ENCODE measurements at regions not wholly inside any gene's neighbourhood (a gene's known extent, or its start where the extent isn't known, plus 50 kb on each side); places are given as distances from the start of the nearest gene placed in this dataset.

DNA sequence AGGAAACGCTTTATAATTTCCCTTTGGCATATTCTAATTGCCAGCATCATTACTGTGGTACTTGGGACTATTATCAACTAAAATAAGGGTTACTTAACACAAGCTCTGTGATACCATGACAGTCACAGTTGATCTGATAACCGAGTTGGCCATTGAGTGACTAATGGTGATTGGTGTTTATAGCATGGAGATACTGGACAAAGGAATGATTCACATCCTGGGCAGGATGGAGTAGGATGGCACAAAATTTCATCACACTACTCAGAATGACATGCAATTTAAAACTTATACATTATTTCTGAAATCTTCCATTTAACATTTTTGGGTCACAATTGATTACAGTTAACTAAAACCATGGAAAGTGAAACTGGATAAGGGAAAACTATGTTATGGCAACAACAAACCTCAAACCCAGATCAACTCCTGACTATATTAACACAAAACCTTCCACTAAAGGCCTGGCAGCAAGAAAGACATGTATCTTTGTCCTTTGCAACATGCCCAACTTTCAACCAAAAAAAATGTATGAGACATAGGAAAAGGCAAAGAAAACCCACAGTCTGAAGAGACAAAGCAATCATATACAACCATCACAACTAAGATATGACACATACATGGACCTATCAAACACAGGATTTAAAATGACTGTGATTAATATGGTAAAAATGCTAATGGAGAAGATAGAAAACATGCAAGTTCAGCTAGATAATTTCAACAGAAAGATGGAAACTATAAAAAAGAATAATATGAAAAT, 208.5 kb upstream of the NRP1 start:
- no peak for DNase-seq (ENCODE audit: low spot score)

DNA sequence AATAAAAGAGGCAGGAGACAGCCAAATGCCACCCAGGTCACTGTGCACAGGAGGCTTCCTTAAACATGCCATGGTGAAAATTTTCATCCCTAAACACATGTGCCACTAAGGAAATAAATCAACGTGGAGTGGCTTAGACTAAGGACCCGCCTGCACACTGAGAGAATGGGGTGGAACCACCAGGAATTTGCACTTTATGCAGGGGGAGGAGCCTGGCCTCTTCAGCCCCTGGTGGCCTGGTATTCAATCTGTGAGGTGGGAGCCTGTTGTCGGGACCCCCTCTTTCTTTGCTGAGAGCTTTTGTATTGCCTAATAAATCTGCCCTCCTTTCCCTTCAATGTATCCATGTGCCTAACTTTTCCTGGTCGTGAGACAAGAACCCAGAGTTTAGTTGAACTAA, 204.6 kb upstream of the NRP1 start:
- no peak for DNase-seq (ENCODE audit: low spot score)

DNA sequence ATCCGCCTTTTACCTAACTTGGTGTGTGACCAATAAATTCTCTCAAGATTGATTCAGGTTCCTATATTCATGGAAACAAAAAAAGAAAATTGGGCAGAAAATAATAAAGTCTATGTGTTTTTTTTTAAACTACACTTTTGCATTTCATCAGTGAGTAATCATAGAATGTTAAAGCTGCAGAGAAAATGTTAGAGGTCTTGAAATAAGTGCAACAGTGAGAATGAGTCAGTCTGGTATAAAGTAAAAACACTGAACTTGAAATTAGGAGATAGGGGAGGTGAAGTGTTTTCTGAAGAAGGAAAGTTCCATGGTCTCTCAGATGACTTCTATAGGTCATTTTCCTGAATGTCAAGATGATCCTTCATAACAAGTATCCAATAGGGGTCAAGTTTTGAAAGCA, 202.6 kb upstream of the NRP1 start:
- no peak for DNase-seq (ENCODE audit: low spot score)

DNA sequence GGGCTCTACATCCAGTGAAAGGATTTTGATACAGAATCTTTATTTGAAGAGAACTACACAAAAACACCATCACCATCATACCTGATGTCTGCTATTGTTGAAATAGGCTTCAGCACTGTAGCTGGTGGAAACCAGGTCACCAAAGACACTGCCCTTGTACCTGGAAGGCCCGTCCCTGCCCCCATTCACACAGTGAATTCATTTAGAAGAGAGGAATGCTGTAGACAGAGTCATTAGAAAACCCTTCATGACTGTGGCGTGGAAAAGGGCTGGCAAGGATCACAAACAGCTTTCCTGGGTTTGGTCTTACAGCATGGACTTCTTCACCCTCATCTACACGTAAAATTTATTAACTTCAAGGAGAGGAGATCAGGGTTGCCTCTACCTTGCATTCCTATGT, 202.0 kb upstream of the NRP1 start:
- DNase-seq (ENCODE audit: low spot score): no peak

DNA sequence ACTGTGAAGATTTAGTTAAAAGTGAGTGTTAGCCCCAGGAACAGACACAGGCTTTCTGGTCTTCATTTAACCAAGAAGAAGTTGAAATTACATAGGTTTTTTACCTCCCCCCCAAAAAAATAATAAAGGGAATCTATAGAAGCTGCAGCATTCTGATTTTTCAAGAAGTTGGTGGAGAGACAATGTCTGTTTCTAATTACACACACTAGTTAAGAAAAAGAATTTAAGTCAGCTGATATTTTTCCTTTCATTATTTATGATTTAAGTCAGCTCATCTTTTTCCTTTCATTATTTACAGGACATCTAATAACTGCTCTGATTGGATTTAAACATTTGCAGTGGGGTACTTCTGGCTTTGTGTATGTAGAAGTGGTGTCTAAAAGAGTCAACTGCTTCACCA, 201.4 kb upstream of the NRP1 start:
- no peak for DNase-seq (ENCODE audit: low spot score)

DNA sequence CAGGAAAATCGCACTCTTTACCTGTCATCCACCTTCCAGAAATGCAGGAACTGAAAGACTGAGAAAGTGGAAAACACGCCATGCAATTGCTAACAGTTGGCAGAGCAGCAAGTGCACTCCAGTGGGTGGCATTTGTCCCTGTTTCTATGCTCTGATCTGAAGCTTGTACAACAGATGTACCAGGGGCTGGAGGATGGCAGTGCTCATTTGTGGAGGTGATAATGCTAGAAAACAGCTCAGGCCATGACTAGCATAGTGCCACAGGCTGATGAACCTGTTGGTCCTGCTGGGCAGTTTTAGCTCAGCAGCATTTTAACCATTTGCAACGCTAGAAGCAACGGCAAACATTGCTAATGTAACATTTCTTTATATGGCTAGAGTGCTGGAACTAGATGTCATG, 199.9 kb upstream of the NRP1 start:
- DNase-seq (ENCODE audit: low spot score): no peak

DNA sequence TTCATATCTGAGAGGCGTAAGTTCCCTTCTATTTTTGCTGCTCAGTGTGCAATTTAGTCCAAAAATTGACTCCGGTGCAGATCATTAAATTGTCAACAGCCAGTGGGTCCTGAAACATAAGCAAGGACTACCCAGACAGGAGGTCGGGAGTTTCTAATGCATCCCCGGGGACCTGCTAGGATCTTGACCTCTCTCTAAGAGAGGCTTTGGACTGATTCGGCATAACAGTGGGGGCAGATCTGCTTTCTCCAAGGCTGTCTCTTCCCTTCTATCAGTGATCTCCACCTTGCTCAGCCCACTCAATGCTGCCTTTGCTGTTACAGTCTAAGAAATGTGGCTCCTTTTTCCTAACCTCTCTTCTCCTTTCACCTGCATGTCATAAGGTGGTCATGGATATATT, 199.1 kb upstream of the NRP1 start:
- no peak for DNase-seq (ENCODE audit: low spot score)

DNA sequence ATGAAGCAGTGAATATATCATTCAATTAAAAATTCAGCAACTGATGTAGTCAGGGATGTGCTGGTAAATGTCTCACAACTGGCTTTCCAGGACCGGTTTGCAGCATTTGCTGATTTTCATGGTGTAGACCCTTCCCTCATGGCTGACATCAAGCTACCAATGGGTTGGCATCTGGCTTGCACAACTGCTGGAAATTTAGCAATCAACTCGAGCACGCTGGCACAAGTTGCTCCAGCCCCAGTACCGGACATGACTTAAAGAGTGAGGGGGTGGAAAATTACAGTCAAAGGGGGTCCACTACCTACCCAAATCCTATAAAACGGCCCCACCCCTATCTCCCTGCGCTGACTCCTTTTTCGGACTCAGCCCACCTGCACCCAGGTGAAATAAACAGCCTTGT, 198.4 kb upstream of the NRP1 start:
- no peak for DNase-seq (ENCODE audit: low spot score)

DNA sequence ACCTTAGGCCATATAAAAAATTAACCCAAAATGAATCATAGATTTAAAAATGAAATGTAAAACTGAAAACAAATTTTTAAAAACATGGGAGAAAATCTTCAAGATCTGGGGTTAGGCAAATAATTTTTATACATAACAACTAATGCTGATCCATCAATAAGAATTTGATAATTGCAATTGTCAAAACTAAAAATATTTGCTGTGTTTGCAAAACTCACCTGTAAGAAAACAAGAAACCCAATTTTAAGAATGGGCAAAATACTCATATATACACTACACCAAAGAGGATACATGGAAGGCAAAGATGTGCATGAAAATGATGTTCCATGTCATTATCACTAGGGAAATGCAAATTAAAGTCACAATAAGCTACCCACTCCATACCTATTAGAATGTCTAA, 194.8 kb upstream of the NRP1 start:
- DNase-seq (ENCODE audit: low spot score): no peak

DNA sequence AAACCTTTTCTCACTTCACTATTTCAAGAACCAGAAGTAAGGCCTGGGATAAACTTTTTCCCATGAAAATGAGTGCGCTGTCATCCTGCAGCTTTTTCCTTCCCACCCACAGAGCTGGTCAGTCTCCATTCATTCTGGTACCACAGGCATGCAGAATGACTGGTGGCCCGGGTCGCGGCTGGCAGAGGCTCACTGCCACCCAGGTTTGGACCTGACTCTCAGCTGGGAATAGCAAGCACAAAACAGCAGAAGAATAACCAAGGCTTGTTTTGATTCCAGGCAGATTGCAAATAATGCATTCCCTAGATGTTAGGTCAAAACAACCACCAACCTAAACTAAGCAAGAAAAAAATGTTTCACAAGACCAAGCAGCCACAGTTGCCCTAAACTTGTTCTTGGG, 190.5 kb upstream of the NRP1 start:
- peak; percentile 73 for DNase-seq (ENCODE audit: low spot score)

DNA sequence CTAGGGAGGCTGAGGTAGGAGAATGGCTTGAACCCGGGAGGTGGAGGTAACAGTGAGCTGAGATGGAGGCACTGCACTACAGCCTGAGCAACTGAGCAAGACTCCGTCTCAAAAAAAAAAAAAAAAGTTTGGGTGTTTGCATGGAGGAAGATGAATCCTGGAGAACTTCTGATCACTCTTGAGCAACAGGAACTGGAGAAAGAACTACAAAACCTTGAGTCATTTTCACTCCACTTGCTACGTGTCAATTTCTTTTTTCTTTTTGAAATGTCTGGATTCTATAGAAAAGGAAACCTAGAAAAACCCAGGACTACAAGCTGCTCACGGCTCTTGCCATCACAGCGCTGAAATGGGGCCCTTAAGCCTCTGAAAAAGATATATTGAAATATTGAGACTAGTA, 189.6 kb upstream of the NRP1 start:
- no peak for DNase-seq (ENCODE audit: low spot score)

DNA sequence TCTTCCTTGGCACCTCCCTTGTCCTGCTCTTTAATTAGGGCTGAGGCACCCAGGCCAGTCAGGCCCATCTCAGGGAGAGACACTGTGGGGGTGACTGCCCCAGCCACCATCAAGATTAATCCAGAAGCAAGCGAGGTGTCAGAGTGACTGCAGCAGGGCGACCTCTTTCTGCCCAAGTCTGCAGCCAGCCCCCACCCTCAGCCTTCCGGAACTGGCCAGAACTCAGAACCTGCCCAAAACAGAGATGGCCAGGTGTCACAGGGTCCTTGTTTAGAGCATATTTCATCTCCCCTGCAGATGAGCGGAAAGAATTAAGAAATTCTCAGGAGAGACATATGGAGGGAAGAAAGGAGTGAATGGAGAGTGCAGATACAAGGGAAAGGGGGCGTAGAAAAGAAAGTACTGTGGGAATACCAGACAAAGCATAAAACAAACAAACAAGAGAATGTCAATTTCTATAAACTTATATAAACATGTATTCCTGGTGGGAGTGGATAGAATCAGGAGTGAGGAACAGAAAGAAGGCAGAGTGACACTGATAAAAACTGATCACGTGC, 188.8 kb upstream of the NRP1 start:
- no peak for DNase-seq (ENCODE audit: low spot score)

DNA sequence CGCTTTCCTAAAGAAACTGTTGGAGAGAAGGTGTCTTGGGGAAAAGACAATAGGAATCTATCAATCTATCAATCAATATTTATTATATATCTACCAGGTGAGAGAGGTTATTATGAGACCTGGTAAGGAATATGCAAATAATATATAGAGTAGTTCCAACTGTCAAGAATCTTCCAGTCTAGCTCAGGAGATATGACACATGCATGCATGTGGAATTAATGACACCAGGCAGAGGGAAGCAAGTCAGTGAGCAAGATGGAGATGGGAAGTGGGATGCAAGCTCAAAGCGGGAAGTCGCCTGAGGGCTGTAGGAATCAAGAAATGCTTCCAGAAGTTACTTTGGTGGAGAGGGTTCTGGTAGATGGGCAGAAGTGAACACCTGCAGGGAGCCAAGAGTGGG, 187.4 kb upstream of the NRP1 start:
- DNase-seq (ENCODE audit: low spot score): no peak

DNA sequence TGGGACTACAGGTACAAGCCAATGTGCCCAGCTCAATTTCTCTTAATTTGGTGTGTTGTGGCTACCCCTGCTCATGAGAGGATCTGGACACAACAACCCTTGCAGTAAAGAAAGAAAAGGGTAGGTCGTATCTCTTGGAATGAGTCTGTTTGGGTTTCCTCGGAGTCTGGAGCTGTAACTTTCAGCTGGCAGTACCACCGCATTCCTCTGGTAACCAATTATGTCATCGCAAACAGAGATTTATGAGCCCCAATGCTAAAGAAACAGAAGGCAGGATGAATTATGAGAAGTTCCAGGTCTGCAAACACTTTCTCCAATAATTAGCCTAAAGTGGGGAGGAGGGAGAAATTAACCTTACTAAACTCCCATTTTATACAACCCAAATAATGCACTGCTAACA, 186.6 kb upstream of the NRP1 start:
- peak; percentile 43 for DNase-seq (ENCODE audit: low spot score)

DNA sequence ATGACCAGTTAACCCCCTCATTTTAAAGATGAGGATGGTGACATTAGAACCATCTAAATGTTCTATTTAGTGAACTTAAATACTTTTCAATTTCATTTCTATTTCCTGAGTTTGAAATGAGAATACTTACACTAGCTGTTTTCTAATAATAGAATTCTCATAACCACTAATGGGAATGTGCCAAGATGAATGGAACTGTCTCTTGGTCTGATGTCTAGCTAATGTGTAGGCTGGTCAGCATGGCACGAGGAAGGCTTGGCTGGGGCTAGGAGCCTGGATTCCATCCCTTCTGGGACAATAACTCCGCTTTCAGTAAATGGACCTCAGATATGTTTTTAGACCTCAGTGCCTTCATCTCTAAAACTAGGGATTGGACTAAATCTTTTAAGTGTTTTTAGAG, 185.8 kb upstream of the NRP1 start:
- DNase-seq (ENCODE audit: low spot score): no peak

DNA sequence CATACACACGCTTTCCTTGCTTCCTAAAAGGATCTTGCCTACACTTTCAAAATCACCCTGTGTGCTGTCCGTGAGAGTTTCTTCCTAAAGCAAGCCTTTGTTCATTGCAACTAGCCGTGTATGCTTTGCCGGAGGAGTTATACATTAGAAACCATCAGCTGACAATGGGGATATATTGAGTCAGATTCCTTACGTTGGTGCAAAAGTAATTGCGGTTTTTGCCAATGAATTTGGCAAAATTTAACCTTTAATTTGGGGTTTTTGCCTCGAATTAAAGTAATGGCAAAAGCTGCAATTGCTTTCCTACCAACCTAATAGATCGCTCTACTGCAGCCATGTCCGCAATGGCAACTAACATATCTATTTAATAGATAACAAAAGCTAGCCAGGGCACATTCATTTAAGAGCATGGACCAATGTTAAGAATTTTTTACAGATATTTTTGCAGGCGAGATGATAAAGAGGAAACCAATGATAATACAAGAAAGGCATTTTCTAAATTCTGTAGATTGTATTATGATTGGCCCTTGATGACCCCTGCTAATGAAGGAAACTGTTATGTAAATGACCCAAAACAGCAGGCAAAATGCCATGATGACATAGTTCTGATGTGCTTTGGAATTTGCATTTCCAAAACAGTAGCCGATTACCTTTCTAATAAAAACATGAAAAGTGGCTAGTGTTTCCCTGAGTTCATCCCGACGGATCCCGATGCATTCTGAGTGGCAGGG, 184.8 kb upstream of the NRP1 start:
- no peak for DNase-seq (ENCODE audit: low spot score)

DNA sequence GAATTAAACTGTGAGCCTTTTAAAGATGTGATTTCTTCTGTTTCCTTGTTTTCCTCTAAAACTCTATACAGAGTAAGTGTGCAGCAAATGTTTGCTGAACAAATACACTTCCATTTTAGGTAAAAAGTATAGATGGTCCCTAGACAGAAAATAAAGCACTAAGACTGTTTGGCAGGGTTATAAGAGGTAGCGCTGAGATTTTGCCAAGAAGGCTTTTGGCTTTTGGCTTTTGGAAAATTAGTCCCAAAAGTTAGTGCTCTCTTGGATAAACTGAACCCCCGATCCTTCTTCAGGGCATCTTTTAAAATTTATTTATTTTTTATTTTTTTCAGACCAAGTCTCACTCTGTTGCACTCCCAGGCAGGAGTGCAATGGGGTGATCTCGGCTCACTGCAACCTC, 175.7 kb upstream of the NRP1 start:
- DNase-seq (ENCODE audit: low spot score): no peak

DNA sequence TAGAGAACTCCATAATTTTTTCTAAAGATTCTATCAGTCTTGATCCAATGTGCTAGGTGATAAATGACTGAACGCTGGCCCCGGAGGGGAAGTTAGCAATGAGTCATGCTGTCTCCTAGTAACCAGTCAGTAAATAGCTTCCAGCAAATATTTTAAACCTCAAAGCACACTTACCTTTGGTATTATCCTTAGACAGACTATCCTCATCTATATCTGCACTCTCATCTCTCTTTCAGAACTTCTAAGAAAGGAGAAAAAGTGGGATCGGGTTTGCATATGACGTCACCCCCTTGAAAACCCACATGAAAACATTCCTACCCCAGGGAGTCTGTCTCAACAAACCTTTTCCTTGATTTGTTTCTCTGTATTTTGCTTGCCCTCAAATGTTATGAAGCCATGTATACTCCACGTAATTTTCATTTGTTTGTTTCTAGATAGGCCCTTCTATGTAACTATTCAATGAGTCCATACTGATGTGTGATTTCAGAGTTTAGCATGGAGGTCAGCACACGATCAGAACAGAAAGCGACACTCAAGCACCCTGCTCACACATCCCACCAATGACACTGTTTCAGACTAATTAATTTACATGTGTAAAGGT, 174.9 kb upstream of the NRP1 start:
- DNase-seq (ENCODE audit: low spot score): peak; percentile 79

DNA sequence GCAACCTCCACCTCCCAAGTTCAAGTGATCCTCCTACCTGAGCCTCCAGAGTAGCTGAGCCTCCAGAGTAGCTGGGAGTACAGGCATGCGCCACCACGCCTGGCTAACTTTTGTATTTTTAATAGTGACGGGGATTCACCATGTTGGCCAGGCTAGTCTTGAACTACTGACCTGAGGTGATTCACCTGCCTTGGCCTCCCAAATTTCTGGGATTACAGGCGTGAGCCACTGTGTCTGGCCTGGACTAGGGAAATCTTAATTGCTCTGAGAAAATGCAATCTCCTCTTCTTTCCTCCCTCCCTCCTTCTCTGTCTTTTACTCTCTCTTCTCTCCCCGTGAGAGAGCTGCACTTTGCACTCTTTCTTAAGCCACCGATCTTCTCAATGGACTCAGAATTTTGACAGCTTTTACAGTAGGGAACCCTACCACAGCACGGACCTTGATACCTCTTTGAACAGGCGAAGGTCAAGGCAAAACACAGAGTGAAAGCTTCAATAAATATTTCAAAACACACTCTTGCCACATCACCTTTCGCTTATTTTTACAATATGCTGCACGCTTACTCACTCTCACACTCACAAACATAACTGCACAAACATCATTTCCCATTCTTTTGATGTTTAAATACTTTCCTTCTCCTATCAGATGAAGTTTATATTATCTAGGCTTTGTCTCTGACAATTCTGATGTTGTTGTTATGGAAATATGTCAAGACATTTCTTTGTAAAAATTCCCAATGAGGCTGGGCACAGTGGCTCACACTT, 173.4 kb upstream of the NRP1 start:
- DNase-seq (ENCODE audit: low spot score): no peak

DNA sequence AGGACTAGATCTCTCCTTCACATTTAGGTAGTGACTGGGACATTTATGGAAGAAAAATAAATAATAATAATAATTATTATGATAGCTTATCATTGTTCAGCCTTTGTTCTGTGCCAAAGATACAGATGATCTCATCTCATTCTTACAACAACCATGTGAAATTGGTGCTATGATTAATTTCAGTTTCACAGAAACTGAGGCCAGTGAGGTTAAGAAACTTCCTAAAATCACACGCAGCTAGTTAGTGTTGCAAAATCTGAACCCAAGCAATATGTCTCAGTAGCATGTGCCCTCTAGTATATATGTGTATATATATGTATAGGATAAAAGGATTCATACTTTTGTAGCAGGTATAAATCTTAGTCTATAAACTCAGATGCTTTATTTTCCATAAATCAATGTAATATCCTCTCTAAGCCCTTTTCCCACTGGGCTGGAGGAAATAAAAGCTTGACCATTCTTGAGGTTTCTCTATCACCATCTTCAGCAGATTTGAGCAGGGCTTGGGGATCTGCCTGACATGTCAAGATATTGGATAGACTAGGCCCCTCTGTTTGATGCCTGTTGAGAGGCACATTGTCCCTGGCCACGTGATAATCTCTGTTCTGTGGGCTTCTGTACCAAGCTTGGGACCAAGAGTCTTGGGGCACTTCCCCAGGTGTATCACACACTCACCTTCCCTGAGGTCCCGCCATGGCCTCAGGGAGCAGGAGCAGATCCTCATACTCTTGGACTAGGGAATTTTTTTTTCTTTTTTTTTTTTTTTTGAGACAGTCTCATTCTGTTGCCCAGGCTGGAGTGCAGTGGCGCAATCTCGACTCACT, 172.6 kb upstream of the NRP1 start:
- no peak for DNase-seq (ENCODE audit: low spot score)

DNA sequence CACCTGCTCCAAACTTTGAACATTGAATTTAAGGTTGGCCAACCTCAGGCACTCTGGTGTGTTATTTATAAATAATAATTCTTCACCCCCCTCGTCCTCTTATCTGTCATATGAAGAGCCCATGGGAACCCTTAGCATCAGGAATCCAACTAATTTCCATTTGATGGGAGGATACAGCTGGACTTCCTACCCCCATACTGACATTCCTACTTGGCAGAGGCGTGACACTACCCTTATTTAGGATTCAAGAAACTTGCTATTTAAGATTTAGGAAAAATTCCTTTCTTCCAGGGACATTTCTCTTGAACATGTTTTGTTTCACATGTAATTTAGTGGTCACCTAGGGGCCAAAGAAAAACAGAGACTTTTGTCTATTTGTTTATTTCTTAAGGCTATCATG, 171.9 kb upstream of the NRP1 start:
- no peak for DNase-seq (ENCODE audit: low spot score)

DNA sequence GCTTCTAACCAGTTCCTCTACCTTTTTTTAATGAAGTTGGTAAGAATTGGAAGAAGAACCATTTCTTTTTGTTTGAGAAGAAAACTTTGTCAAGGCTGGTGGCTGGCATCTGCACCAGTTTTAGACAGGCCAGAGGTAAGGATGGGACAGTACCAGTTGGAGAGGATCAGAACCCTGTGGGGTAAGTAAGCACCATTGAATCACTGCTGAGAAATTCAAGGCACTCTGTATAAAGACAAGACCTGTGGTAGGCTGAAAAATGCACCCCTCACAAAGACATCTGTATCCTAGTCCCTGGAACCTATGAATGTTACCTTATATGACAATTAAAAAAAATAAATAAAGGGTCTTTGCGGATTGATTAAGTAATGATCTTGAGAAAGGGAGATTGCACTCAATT, 166.7 kb upstream of the NRP1 start:
- no peak for DNase-seq (ENCODE audit: low spot score)

Data from AG08395 (cell line).